ENCODE measurements at regions not wholly inside any gene's neighbourhood (a gene's known extent, or its start where the extent isn't known, plus 50 kb on each side); places are given as distances from the start of the nearest gene placed in this dataset.

DNA sequence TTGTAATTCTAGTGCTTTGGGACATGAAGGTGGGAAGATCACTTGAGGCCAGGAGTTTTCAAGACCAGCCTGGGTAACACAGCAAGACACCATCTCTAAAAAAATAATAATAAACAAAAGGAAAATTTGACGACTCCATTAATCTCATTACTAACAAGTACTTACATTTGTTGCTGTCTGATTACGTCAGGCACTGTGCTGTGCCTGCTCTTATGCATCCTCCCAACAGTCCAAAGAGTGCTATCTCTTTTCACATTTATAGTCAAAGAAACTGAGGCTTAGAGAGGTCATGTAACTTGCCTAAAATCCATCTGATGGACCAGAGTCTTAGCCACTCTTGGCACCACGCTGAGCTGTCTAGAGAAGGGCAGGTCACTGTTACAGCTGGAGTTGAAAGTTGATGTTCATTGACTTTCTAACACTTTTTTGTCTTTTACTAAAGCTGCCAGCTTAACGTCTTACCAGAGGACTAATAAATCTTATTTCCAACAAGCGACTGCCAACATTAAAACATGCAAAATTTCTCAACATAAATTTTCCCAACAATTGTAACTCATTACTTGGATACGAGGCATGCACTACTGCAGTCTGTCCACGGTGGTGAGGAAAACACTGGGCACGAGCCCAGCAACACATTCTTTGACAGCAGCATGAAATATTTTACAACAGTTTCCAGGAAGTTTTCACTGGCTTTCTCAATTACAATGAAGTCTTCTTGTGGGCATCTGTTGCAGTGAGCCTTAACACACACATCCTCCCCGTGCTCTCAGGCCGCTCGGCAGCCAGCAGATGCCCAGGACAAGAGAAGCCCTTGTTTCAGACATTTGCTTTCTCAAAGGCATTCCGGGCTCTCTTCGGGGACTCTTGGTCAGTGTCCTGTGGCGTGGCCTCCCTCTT lies 262.9 kb upstream of the PROX1 start:
- DNase-seq (ENCODE audit: low spot score), result no peak

DNA sequence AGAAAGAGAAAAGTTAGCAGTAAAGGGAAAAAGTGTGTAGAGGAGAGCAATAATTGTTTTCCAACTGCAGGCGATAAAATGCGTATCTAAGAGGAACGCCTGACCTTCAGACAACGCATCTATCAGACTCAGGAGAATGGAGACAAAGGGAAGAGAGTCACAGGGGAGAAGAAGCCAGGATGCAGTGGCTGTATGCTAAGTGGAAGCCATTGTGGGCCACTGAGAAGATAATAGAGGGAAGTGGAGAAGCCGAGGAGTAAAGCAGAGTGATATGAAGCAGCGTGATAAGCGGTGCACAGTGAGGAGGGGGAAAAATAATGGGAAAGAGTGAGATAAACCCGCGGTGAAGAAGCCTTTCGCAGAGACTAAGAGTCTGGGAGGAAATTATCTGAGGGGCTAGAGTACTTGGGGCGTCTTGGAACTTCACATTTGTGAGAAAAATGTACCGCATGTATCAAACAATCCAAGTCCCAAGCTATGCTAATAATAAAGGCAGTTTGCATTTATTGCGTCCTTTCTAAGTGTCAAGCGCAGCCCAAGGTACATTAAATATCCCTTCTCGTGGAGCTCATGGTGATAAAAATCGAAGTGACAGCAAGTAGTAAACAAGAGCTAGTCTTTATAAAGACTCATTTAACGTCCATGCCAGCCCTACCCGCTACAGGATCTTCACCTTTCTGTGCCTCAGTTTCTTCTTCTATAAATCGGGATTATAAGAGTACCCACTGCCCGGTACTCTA lies 259.8 kb upstream of the PROX1 start:
- ATAC-seq (no peak), DNase-seq (ENCODE audit: low spot score) (no peak)

More for the DNA sequence above, 262.9 kb upstream of the PROX1 start:
- peak; percentile 84 for ATAC-seq
- intact Hi-C loops (cut with DNase I), result no loop called here

DNA sequence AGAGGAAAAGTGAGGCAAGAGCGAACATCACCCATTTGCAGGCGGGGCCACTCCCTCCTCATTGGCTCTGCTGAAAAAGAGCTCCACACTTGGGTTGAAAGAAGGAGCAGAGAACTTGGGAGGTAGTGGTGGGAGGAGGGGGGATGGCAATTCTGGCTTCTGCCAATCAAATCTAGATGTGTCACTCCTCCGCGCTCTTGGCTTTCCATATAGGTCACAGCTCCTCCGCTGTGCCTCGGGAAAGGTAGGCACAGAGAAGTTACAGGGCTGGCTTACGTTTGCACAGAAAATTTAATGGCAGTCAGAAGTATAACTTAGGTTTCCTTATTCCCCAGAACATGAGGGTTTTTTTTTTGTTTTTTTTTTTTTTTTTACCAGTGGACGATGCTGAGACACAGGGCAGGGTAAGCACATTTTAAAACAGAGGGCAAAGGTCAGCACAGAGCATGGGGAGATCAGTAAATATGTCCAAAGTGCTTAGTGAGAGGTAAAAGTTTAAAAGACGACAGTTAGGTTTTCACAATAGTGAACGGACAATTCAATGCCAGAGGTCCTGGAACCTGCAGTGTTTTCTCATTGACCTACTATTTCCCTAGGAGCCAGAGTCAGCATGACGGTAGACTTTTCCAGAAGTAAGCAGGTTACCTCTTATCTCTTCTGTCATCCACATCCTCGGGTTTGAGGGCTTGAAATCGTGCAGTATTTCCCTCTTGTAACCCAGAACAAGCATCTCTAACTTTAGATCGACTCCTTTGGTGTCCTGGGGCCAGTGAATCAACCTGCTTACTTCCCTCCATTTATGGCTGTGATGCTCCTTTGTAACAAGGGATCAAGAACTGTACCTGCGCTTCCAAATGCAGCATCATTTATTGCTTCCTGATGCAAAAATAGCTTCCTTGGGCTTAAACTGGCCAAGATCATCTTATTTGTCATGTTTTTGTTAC lies 258.9 kb upstream of the PROX1 start:
- no peak for DNase-seq (ENCODE audit: low spot score)
- intact Hi-C loops (cut with DNase I), result no loop called here
- no peak for ATAC-seq

More for the DNA sequence above, 259.8 kb upstream of the PROX1 start:
- intact Hi-C loops (cut with DNase I), result no loop called here

DNA sequence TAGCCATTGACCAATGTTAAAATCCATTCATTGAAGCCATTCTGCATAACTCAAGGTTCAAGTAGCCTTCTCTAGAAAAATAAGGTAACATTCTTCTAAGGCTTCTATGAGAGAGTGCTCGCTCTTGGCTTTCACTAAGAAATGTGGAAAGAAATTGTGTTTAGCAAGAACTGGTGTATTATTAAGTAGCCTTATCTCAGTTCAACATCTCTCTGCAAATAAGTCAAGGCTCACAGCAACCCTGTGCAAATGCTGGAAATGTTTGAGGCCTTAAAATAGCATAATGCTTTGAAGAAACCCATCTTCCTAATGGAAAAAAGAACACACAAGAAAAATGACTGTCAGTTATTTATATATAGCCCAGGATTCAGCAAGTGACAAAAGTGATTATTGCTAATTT lies 254.1 kb upstream of the PROX1 start:
- ATAC-seq, result no peak
- no peak for DNase-seq (ENCODE audit: low spot score)
- intact Hi-C loops (cut with DNase I), result no loop called here

DNA sequence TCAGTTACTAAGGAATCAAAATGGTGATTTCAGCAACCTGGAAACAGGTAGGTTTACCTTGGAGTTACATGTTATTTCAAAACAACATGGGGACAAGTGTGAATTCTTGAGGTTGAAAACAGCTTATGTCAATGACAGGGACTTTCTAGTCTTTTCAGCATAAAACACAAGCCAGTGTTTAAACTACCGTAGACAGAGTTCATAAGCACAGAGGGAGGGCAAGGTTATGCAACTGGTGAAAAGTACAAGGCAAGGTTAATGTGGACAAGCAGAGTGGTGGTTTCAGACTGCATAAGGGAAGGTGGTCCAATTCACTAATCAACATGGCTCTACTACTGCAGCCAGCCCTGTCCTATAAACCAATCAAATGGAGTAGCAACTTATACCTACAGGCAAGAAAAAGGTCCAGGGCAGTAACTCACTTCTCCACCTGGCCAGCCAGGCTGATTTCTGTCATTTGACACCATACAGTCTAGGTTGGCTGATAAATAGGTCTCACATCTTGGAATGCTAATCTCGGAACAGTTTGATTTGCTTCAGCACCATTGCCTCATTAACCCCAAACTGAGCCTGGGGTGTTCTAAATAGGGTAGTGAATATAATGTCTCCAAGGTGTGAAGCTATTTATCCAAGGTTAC lies 250.3 kb upstream of the PROX1 start:
- no peak for ATAC-seq
- no peak for DNase-seq (ENCODE audit: low spot score)
- intact Hi-C loops (cut with DNase I), result no loop called here

DNA sequence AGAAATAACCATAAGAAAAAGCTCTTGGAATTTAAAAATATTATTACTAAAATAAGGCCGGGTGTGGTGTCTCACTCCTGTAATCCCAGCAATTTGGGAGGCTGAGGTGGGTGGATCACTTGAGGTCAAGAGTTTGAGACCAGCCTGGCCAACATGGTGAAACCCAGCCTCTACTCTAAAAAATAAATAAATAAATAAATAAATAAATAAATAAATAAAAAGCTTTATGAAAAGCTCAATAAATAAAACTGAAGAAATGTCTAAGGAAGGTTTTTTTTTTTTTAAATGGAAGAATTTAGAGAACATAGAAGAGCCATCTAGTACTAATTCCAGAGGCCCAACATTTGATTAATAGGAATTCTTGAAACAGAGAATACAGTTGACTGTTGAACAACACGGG lies 249.1 kb upstream of the PROX1 start:
- ATAC-seq, result no peak
- intact Hi-C loops (cut with DNase I), result no loop called here
- no peak for DNase-seq (ENCODE audit: low spot score)

DNA sequence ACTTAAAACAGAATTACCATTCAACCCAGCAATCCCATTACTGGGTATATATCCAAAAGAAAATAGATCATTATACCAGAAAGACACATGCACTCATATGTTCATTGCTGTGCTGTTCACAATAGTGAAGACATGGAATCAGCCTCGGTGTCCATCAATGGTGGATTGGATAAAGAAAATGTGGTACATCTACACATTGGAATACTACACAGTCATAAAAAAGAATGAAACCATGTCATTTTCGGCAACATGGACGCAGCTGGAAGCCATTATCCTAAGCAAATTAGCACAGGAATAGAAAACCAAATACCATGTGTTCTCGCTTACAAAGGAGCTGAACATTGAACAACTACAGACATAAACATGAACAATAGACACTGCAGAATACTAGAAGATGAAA lies 244.8 kb upstream of the PROX1 start:
- DNase-seq (ENCODE audit: low spot score), result no peak
- intact Hi-C loops (cut with DNase I), result no loop called here
- no peak for ATAC-seq

DNA sequence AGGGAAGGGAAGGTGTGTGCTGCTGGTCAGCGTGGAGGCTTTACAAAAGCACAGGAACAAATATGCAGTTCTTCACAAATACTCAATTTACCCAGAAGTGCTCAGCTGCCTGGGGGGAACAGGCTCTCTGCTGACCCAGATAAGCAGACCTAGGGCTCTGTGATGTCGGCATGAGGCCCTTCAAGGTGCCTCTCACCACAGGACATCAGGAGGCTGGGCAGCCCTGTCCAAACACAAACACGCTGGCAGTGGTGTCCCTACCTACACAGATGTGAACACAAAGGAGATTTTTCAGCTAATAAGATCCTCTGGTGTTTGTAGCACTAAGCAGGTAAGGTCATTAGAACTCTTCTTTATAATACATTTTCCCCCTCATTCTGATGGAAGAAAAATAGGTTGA lies 243.0 kb upstream of the PROX1 start:
- no peak for DNase-seq (ENCODE audit: low spot score)
- ATAC-seq, result no peak
- intact Hi-C loops (cut with DNase I), result no loop called here

DNA sequence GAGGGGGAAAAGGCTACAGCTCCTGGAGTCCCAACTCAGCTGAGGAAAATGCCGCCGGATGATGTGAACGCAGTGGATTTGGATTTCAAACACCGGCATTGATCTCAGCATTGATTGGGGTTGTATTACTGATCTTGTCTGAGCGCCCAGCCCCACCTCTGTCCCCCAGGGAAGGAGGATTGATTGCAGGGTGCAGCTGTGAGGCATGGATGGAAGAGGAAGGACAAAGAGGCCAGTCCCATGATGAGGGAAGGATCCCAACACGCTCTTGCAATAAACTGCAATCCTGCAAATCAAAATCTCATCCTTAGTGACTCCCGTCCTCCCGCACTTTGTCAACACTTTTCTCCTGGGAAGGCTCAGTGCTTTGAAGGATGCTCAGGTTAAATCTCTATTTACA lies 242.3 kb upstream of the PROX1 start:
- DNase-seq (ENCODE audit: low spot score) (no peak), ATAC-seq (no peak)
- intact Hi-C loops (cut with DNase I), result no loop called here

DNA sequence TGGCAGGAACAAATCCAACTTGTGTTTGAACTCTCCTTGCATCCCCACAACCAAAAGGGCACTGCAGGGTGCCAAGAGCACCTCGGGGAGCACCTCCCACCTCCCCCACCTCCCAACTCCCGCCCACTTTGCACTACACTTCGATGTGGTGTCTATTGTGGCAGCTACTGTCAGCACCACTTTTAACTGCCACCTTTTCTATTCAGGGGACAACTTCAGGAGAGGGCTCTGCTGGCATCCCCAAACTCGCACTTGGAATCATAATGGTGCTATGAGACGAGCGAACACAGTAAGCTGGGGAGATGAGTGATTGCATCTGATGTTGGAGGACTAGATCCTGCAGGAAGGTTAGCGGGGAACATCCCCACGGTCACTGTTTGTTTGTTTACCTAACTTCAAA lies 238.2 kb upstream of the PROX1 start:
- no peak for DNase-seq (ENCODE audit: low spot score)
- intact Hi-C loops (cut with DNase I), result no loop called here
- no peak for ATAC-seq

DNA sequence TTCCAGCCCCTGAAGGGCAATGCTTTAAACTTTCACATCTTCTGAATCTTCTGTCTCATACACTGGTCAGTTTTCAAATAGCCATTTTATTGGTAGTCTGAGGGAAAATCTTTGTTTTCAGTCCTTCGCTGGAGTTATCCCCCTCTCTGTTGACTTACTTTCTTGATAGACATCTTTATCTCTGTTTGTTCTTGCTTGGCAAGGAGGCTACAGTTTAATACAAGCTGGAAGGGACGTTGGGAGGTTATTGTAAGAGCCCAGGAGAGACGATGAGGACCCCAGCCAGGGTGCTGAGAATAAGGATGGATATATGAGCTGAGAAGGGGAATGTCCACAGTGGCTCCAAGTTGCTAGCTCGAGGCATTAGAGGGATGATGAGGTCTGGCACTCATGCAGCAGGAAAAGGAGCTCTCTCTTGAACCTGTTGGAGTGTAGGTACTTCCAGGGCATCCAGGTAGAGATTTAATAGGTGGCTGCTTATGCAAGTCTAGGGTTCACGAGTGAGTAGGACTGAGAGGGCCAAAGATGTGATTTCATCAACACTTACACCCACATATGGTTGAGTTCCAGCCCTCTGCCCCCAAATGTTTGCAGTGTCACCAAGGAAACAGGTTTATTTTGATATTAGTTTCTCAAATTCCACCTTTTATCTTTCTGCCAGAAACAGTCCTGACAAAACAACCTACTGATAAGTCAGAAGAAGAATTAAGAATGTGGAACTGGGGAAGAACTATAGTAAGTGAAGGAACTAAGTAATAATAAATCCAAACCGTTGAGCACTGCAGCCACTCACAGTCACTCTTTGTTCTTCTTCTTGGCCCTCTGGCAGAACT lies 237.3 kb upstream of the PROX1 start:
- no peak for ATAC-seq
- DNase-seq (ENCODE audit: low spot score), result no peak

DNA sequence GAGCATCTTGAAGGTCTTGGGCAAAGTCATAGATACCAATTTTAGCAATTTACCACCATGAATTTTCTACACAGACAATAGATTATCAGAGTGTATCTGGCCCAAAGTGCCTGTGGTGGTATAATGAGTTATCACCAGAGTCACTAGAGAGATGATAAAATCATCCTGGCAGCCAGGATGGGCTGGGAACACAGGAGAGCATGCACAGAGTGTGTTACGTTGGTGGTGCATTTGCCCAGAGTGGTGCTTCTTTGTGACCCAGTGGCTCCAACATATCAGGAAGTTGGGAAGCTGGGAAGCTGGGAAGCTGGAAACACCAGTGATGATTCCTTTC lies 236.7 kb upstream of the PROX1 start:
- intact Hi-C loops (cut with DNase I), result no loop called here
- DNase-seq (ENCODE audit: low spot score) (no peak), ATAC-seq (no peak)

More for the DNA sequence above, 237.3 kb upstream of the PROX1 start:
- intact Hi-C loops (cut with DNase I), result no loop called here

DNA sequence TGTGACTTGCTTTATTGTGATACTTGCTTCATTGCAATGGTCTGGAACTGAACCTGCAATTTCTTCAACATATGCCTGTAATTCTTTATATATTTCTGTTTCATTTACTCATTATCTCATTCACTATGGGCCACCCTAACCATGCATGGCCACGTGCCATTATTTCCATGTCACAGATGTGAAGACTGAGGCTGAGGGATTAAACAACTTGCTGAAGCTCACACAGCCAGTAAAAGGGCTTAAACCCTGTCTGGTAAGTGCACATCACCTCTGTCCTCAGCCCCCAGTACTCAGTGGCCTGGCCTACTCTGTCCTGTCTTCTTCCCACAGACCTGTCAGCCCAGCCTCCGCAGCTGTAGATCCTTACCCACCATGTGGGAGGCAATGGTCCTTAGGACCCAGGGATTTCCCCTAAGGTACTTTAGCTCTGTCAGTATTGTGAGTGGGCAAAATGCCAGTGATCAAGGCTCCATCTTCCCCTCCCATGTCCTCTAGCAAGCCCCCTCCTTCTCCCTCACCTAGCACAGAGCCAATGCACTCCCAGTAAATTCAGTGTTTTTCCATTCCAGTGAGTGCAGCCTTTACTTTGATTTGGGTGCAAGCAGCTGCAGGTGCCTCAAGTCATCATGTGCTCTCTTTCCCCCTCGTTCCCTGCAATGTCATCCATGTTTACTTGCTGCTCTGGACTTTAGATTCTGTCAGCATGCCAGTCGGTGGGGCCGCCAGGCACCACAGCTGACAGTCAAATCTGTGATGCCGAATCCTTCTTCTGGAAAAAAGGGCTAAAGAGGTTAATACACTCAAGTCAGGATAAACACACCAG lies 228.2 kb upstream of the PROX1 start:
- intact Hi-C loops (cut with DNase I), result no loop called here
- no peak for ATAC-seq
- DNase-seq (ENCODE audit: low spot score), result no peak

DNA sequence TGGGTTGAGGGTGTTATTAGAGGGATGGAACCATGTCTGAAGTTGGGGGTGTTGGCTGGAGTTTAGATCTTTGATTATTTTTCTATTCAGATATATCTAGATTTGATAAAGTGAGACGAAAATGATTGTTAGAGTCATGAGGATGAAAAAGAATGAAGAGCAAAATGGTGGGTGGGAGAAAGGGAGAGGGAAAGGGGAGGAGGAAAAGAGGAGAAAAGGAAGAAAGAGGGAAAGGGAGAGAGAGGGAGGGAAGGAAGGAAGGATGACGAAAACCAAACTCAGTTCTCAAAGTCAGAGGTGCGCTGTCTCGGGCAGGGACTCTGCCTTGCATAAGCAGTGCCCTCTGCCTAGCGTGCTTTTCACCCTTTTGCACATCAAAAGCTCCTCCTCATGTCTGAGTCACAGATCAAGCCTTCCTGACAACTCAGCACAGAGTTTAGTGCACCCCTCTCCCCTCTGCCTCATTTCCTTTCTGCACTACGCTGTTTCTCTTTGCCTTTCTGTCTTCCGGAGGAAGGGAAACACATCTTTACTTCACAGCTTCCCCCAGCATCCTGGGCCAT lies 225.8 kb upstream of the PROX1 start:
- no peak for DNase-seq (ENCODE audit: low spot score)
- ATAC-seq, result no peak
- intact Hi-C loops (cut with DNase I), result no loop called here

DNA sequence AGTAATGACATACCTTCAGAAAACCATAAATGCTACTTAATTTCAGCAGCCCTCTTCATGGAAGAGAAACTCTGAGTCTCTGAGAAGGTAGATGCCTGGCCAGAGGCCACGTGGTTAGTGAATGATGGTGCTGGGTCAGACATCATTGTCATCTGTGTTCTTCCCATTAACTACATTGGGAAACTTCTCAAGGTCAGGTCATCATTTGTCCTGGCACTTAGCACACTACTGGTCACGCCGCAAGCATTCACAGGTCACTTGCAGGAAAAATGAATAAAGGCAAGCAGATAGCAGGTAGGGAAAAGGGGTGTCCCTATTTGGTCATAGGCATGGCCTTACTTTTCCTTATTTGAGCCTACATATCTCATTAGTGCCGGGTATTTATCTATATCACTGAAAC lies 220.1 kb upstream of the PROX1 start:
- intact Hi-C loops (cut with DNase I), result no loop called here
- no peak for ATAC-seq
- no peak for DNase-seq (ENCODE audit: low spot score)

DNA sequence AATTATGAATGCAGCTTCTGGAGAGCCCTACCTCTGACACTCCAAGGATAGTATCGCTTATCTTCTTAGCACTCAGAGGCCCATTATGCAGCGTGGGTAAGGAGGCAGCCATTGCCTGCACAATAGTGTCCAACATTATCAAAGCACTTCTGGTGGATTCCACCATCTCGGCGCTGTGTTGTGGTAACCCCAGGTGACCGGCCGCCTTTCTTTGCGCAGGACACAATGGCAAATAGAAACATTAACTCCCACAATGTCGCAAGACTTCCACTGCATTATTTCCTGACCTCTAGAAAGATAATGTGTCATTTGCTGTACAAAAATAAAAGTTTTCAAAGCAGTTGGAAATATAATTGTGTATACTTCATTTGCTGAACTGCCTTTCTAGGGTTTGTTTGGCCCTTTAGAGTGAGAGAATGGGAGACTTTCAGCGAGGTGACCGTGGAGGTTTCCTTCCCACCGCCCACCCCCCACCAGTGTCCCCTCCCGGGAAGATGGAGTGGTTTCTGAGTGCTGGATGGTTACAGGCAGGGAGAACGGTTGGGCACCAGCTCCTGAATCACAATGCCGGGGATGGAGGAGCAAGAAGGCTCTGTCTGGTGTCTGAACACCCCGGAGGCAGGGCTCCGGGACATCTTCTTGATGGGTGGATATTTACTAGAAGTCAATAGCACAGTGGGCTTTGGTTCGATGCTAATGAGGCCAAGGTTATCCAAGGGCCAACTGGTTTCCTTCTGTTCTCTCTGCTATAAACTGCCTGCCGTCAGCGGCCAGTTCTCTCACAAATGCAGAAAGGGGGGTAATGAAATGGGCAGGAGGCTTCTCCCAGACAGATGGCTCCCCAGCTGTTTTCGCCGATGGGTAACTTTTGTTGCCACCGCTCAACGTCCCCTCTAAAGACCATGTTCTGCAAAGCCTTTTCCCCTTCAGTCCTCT lies 215.4 kb upstream of the PROX1 start:
- no peak for DNase-seq (ENCODE audit: low spot score)
- intact Hi-C loops (cut with DNase I), result no loop called here

More for the DNA sequence above, 215.4 kb upstream of the PROX1 start:
- no peak for ATAC-seq
